MM.1S (cell line): ENCODE measurements at regions not wholly inside any gene's neighbourhood (a gene's known extent, or its start where the extent isn't known, plus 50 kb on each side); places are given as distances from the start of the nearest gene placed in this dataset.

Experiments used
- EZH2 ChIP-seq: fragments of 300-600 bp; sonication (generic); optimal IDR thresholded peaks from 2 replicates; pipeline ENCODE3; 2017; ENCODE audit warnings: low read depth, mild to moderate bottlenecking, antibody characterized with exemption, low read length, mixed read lengths
- TF ChIP-seq, protein P1 (sequence below): fragments of 300-600 bp; sonication (generic); IDR thresholded peaks from 2 replicates; pipeline ENCODE4 v1.5.1; 2016; ENCODE audit warnings: antibody characterized with exemption, low read length, mixed read lengths

- TF ChIP-seq, protein P1, sequence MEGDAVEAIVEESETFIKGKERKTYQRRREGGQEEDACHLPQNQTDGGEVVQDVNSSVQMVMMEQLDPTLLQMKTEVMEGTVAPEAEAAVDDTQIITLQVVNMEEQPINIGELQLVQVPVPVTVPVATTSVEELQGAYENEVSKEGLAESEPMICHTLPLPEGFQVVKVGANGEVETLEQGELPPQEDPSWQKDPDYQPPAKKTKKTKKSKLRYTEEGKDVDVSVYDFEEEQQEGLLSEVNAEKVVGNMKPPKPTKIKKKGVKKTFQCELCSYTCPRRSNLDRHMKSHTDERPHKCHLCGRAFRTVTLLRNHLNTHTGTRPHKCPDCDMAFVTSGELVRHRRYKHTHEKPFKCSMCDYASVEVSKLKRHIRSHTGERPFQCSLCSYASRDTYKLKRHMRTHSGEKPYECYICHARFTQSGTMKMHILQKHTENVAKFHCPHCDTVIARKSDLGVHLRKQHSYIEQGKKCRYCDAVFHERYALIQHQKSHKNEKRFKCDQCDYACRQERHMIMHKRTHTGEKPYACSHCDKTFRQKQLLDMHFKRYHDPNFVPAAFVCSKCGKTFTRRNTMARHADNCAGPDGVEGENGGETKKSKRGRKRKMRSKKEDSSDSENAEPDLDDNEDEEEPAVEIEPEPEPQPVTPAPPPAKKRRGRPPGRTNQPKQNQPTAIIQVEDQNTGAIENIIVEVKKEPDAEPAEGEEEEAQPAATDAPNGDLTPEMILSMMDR: no peak
- TF ChIP-seq EZH2: no peak
These were observed 526.0 kb downstream of the CCSER2 start for GRCh38 chr10:84854439-84854838.
